Loucy (cell line): ENCODE measurements at regions not wholly inside any gene's neighbourhood (a gene's known extent, or its start where the extent isn't known, plus 50 kb on each side); places are given as distances from the start of the nearest gene placed in this dataset.

Experiments used
- CTCF ChIP-seq: fragments of 200-600 bp; sonication (generic); conservative IDR thresholded peaks from 2 replicates; pipeline ENCODE4 v1.5.1; 2014; ENCODE audit warnings: mild to moderate bottlenecking, antibody characterized with exemption, low read length
- EZH2phosphoT487 ChIP-seq: fragments of 200-600 bp; IDR thresholded peaks from 2 replicates; pipeline ENCODE4 v1.6.1; 2018; ENCODE audit warnings: antibody characterized with exemption, mild to moderate bottlenecking, moderate library complexity, borderline replicate concordance

- TF ChIP-seq CTCF (no peak), EZH2phosphoT487 (no peak)
Observed at GRCh38 chr2:184162426-184162825, 435.9 kb upstream of the ZNF804A start.
